ENCODE measurements at regions not wholly inside any gene's neighbourhood (a gene's known extent, or its start where the extent isn't known, plus 50 kb on each side); places are given as distances from the start of the nearest gene placed in this dataset.

DNA sequence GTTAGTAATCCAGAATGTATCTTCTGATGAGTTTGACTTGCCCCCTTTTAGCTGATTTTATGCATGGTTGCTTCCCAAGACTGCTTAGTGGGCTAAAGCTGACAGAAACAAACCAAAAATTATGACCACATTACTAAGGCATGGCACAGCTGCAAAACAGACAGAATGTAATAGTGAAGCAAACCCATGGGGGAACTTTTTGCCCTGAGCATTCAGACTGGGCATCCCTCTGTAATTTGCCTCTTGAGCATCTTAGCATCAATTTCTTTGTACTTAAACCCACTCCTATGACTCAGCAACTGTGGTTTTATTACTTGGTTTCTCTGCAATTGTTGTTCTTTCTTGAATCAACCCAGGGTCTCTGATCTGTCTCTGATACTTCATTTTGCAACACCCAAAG is 487.3 kb upstream of the DCC start:
- DNase-seq (ENCODE audit: low read depth in 1 of 2, low spot score in 1 of 2) = no peak
- TF ChIP-seq POLR2AphosphoS5 (IDR thresholded peaks at IDR 0.05; ENCODE audit: low read depth) (no peak), SPI1 (IDR thresholded peaks at IDR 0.05; ENCODE audit: borderline replicate concordance, low read depth) (no peak), GABPA (IDR thresholded peaks at IDR 0.05; ENCODE audit: low read depth) (no peak)
- TF ChIP-seq, protein P1, sequence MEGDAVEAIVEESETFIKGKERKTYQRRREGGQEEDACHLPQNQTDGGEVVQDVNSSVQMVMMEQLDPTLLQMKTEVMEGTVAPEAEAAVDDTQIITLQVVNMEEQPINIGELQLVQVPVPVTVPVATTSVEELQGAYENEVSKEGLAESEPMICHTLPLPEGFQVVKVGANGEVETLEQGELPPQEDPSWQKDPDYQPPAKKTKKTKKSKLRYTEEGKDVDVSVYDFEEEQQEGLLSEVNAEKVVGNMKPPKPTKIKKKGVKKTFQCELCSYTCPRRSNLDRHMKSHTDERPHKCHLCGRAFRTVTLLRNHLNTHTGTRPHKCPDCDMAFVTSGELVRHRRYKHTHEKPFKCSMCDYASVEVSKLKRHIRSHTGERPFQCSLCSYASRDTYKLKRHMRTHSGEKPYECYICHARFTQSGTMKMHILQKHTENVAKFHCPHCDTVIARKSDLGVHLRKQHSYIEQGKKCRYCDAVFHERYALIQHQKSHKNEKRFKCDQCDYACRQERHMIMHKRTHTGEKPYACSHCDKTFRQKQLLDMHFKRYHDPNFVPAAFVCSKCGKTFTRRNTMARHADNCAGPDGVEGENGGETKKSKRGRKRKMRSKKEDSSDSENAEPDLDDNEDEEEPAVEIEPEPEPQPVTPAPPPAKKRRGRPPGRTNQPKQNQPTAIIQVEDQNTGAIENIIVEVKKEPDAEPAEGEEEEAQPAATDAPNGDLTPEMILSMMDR (IDR thresholded peaks at IDR 0.05; ENCODE audit: insufficient read depth, low read length) = no peak
- TF ChIP-seq, protein P2, sequence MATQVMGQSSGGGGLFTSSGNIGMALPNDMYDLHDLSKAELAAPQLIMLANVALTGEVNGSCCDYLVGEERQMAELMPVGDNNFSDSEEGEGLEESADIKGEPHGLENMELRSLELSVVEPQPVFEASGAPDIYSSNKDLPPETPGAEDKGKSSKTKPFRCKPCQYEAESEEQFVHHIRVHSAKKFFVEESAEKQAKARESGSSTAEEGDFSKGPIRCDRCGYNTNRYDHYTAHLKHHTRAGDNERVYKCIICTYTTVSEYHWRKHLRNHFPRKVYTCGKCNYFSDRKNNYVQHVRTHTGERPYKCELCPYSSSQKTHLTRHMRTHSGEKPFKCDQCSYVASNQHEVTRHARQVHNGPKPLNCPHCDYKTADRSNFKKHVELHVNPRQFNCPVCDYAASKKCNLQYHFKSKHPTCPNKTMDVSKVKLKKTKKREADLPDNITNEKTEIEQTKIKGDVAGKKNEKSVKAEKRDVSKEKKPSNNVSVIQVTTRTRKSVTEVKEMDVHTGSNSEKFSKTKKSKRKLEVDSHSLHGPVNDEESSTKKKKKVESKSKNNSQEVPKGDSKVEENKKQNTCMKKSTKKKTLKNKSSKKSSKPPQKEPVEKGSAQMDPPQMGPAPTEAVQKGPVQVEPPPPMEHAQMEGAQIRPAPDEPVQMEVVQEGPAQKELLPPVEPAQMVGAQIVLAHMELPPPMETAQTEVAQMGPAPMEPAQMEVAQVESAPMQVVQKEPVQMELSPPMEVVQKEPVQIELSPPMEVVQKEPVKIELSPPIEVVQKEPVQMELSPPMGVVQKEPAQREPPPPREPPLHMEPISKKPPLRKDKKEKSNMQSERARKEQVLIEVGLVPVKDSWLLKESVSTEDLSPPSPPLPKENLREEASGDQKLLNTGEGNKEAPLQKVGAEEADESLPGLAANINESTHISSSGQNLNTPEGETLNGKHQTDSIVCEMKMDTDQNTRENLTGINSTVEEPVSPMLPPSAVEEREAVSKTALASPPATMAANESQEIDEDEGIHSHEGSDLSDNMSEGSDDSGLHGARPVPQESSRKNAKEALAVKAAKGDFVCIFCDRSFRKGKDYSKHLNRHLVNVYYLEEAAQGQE (IDR thresholded peaks at IDR 0.05; ENCODE audit: insufficient replicate concordance, low read depth) = no peak
- no peak overlapping the region for H3K27ac ChIP-seq (replicated peaks)

DNA sequence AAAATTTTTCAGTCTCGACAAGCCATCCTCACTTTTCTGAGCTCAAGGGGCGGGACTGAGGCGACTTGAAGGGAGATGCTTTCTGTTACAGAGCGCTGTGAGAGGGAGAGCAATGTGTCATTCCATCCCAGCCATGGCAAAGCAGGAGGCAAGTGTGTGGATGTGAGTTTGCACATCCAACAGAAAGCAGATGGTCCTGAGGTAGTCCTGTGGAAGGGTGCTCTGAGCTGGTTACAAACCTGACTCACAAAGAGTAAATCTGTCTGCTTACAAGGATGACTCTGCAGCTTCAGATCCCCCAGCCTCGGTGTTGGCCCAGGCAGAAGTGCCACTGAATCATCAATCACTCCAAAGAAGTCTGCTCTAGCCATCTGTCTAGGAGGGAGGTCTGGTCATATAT is 482.0 kb upstream of the DCC start:
- no peak overlapping the region for H3K27ac ChIP-seq (replicated peaks)
- TF ChIP-seq, protein P1 (IDR thresholded peaks at IDR 0.05; ENCODE audit: insufficient read depth, low read length) = no peak
- TF ChIP-seq, protein P2 (IDR thresholded peaks at IDR 0.05; ENCODE audit: insufficient replicate concordance, low read depth) = no peak
- TF ChIP-seq GABPA (IDR thresholded peaks at IDR 0.05; ENCODE audit: low read depth) (no peak), SPI1 (IDR thresholded peaks at IDR 0.05; ENCODE audit: borderline replicate concordance, low read depth) (no peak), POLR2AphosphoS5 (IDR thresholded peaks at IDR 0.05; ENCODE audit: low read depth) (no peak)
- no peaks in the 10 kb centered on the region for H3K27me3 ChIP-seq (ENCODE audit: insufficient read depth, poor library complexity, severe bottlenecking)
- H3K4me3 ChIP-seq (replicated peaks; ENCODE audit: insufficient read depth, low read length) = no peak overlapping the region
- DNase-seq (ENCODE audit: low read depth in 1 of 2, low spot score in 1 of 2) = no peak

More for the DNA sequence above, 487.3 kb upstream of the DCC start:
- Histone ChIP-seq H3K27me3 (ENCODE audit: insufficient read depth, poor library complexity, severe bottlenecking) (no peaks in the 10 kb centered on the region), H3K4me3 (replicated peaks; ENCODE audit: insufficient read depth, low read length) (no peak overlapping the region)

DNA sequence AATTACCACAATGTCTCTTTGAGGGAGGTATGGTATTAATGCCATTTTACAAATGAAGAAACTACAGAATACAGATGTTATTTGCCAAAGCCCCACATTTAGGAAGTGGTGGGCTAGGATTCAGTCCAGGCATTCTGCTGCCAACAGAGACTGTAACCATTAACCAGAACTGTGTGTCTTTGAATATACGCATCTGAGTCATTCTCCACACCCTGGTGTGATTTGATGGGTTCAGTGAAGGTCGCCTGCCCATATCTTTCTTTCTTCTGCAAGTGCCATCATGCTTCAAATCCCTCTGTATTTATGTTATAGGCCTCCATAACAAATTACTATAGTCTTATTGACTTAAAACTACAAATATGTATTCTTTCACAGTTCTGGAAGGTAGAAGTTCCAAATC is 479.0 kb upstream of the DCC start:
- Histone ChIP-seq H3K4me3 (replicated peaks; ENCODE audit: insufficient read depth, low read length) (no peak overlapping the region), H3K27ac (replicated peaks) (no peak overlapping the region), H3K27me3 (ENCODE audit: insufficient read depth, poor library complexity, severe bottlenecking) (no peaks in the 10 kb centered on the region)
- no peak for DNase-seq (ENCODE audit: low read depth in 1 of 2, low spot score in 1 of 2)
- TF ChIP-seq POLR2AphosphoS5 (IDR thresholded peaks at IDR 0.05; ENCODE audit: low read depth) (no peak), GABPA (IDR thresholded peaks at IDR 0.05; ENCODE audit: low read depth) (no peak), SPI1 (IDR thresholded peaks at IDR 0.05; ENCODE audit: borderline replicate concordance, low read depth) (no peak)
- TF ChIP-seq, protein P1 (IDR thresholded peaks at IDR 0.05; ENCODE audit: insufficient read depth, low read length) = no peak
- TF ChIP-seq, protein P2 (IDR thresholded peaks at IDR 0.05; ENCODE audit: insufficient replicate concordance, low read depth) = no peak

Measured in HL-60 (cell line).